Tibial artery (tissue), 4 donors: ENCODE measurements at regions not wholly inside any gene's neighbourhood (a gene's known extent, or its start where the extent isn't known, plus 50 kb on each side); places are given as distances from the start of the nearest gene placed in this dataset.

Experiments used
- DNase-seq, 2 donors: peaks; one replicate each; pipeline ENCODE4 v3.0.0-alpha.2; 2019
- H3K27ac ChIP-seq, 2 donors: fragments of 200-600 bp; sonication (generic) in 1 of 2; 1 replicate in 1 of 2; 2 replicates in 1 of 2; pipeline ENCODE4 v1.5.1; 2018 to 2019; ENCODE audit warnings: mild to moderate bottlenecking in 1 of 2
- H3K27me3 ChIP-seq, 2 donors: fragments of 200-600 bp; sonication (generic) in 1 of 2; one replicate each; pipeline versions ENCODE4 v1.5.1 to v1.6.0; 2016 to 2019
- H3K36me3 ChIP-seq, 3 donors: fragments of 200-600 bp; sonication (generic) in 2 of 3; one replicate each; pipeline ENCODE4 v1.5.1; 2016 to 2019; ENCODE audit warnings: mild to moderate bottlenecking in 2 of 3
- H3K4me1 ChIP-seq, 4 donors: fragments of 200-600 bp; sonication (generic) in 2 of 4; 1 replicate in 3 of 4; 2 replicates in 1 of 4; pipeline ENCODE4 v1.5.1; 2016 to 2019
- H3K4me3 ChIP-seq, 2 donors: fragments of 200-600 bp; sonication (generic) in 1 of 2; 1 replicate in 1 of 2; 2 replicates in 1 of 2; pipeline ENCODE4 v1.5.1; 2018 to 2019; ENCODE audit warnings: mild to moderate bottlenecking in 2 of 2
- H3K9me3 ChIP-seq, 3 donors: fragments of 200-600 bp; sonication (generic) in 1 of 3; one replicate each; pipeline ENCODE4 v1.5.1; 2016 to 2019
- intact Hi-C: fragments of 100-400 bp; cut with DNase I; formaldehyde crosslinking; loops from one replicate; pipeline ENCODE4 v1.15.0; 2023; ENCODE audit warnings: low total_unique reads
- TF ChIP-seq, protein P1 (sequence below), 2 experiments: fragments of 200-600 bp in 1 of 2; fragments of 450-650 bp in 1 of 2; IDR thresholded peaks; one replicate each; pipeline ENCODE4 v1.5.1; 2017 to 2019; ENCODE audit warnings: antibody characterized with exemption in 2 of 2, mild to moderate bottlenecking in 1 of 2, moderate library complexity in 1 of 2

- TF ChIP-seq, protein P1, sequence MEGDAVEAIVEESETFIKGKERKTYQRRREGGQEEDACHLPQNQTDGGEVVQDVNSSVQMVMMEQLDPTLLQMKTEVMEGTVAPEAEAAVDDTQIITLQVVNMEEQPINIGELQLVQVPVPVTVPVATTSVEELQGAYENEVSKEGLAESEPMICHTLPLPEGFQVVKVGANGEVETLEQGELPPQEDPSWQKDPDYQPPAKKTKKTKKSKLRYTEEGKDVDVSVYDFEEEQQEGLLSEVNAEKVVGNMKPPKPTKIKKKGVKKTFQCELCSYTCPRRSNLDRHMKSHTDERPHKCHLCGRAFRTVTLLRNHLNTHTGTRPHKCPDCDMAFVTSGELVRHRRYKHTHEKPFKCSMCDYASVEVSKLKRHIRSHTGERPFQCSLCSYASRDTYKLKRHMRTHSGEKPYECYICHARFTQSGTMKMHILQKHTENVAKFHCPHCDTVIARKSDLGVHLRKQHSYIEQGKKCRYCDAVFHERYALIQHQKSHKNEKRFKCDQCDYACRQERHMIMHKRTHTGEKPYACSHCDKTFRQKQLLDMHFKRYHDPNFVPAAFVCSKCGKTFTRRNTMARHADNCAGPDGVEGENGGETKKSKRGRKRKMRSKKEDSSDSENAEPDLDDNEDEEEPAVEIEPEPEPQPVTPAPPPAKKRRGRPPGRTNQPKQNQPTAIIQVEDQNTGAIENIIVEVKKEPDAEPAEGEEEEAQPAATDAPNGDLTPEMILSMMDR (IDR thresholded peaks at IDR 0.05), result no peak
- Histone ChIP-seq H3K4me3 (no peak overlapping the region), H3K27me3 (no peaks in the 10 kb centered on the region), H3K27ac (no peak overlapping the region), H3K9me3 (no peaks in the 10 kb centered on the region), H3K4me1 (no peaks in the 10 kb centered on the region), H3K36me3 (no peaks in the 10 kb centered on the region)
- intact Hi-C loops, result no loop called here
- no peak for DNase-seq
Observed at GRCh38 chr14:30482276-30482675, 76.7 kb upstream of the G2E3 start.

GRCh38 chr14:30484201-30484600 lies 74.8 kb upstream of the G2E3 start:
- H3K9me3 ChIP-seq, result no peaks in the 10 kb centered on the region
- no peak overlapping the region for H3K4me3 ChIP-seq
- no peaks in the 10 kb centered on the region for H3K36me3 ChIP-seq
- no peak overlapping the region for H3K27ac ChIP-seq
- TF ChIP-seq, protein P1 (IDR thresholded peaks at IDR 0.05), result no peak
- intact Hi-C loops, result no loop called here
- H3K27me3 ChIP-seq, result no peaks in the 10 kb centered on the region
- no peaks in the 10 kb centered on the region for H3K4me1 ChIP-seq
- no peak for DNase-seq

- Histone ChIP-seq H3K4me3 (no peak overlapping the region), H3K27ac (no peak overlapping the region), H3K4me1 (no peaks in the 10 kb centered on the region), H3K27me3 (no peaks in the 10 kb centered on the region), H3K36me3 (no peaks in the 10 kb centered on the region), H3K9me3 (no peaks in the 10 kb centered on the region)
- intact Hi-C loops, result no loop called here
- no peak for DNase-seq
- TF ChIP-seq, protein P1 (IDR thresholded peaks at IDR 0.05), result no peak
Observed at GRCh38 chr14:30484976-30485375, 74.0 kb upstream of the G2E3 start.

DNA sequence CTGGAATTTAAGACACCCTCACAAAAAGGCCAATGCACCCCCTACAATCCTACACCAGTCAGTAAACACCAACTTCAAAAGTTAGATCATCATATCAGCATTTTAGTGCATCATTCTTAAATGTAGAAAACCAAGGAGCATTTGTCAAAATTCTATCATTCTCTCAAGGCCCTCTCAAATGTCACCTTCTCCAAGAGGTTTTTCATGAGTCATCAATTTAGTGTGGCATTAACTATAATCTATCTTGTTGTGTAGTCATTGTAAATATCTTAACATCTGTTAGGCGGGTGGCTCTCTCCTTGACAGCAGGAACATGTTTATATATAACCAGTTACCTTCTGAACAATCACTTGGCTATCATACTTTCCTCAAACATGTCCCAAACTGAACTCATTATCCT lies 62.1 kb upstream of the G2E3 start:
- intact Hi-C loops, result no loop called here
- H3K4me1 ChIP-seq, result no peaks in the 10 kb centered on the region
- TF ChIP-seq, protein P1 (IDR thresholded peaks at IDR 0.05), result no peak
- H3K4me3 ChIP-seq, result no peak overlapping the region
- no peaks in the 10 kb centered on the region for H3K9me3 ChIP-seq
- H3K27me3 ChIP-seq, result no peaks in the 10 kb centered on the region
- DNase-seq, result no peak
- no peaks in the 10 kb centered on the region for H3K36me3 ChIP-seq
- no peak overlapping the region for H3K27ac ChIP-seq

DNA sequence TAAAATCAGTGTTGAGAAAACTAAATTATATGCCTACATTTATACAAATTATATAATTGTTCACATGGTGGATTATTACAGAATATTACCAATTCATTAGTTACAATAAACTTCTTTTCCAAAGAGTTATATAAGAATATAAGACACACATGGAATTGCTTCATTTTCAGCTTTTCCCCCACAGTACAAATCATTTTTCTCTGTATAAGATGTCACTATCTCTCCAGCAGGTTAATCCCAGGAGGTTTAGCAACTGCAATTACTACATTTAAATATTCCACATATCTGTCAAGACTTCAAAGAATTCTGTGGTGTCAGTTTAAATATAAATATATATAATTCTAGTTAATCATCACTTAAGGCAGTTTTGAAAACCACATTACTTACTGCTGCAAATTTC lies 59.6 kb upstream of the G2E3 start:
- no peak overlapping the region for H3K27ac ChIP-seq
- intact Hi-C loops, result no loop called here
- TF ChIP-seq, protein P1 (IDR thresholded peaks at IDR 0.05), result no peak
- no peaks in the 10 kb centered on the region for H3K4me1 ChIP-seq
- H3K9me3 ChIP-seq, result no peaks in the 10 kb centered on the region
- H3K36me3 ChIP-seq, result no peaks in the 10 kb centered on the region
- no peak for DNase-seq
- H3K4me3 ChIP-seq, result no peak overlapping the region
- H3K27me3 ChIP-seq, result no peaks in the 10 kb centered on the region

DNA sequence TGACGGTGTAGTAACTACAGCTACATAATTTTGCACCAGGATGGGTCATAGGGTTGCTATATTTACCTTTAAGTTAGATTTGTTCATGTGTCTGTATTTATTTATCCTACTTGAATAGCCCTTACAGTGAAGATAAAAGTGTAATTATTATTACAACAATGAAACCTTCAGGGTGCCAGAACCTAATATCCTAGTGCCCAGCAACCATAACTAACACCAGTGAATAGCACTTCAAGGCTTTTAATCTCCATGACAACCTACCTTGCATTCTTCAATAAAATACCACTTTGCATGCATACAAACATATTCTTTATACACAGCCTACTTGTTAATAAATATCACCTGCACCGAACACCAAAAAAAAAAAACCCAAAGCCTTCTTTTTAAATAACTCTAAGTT lies 58.7 kb upstream of the G2E3 start:
- H3K4me1 ChIP-seq, result no peaks in the 10 kb centered on the region
- TF ChIP-seq, protein P1 (IDR thresholded peaks at IDR 0.05), result no peak
- no peaks in the 10 kb centered on the region for H3K27me3 ChIP-seq
- no peak for DNase-seq
- no peak overlapping the region for H3K4me3 ChIP-seq
- no peak overlapping the region for H3K27ac ChIP-seq
- H3K36me3 ChIP-seq, result no peaks in the 10 kb centered on the region
- intact Hi-C loops, result no loop called here
- H3K9me3 ChIP-seq, result no peaks in the 10 kb centered on the region
